ENCODE measurements at regions not wholly inside any gene's neighbourhood (a gene's known extent, or its start where the extent isn't known, plus 50 kb on each side); places are given as distances from the start of the nearest gene placed in this dataset.

GRCh38 chr12:95412482-95413311 is 61.3 kb upstream of the METAP2 start:
- H3K4me3 ChIP-seq (ENCODE audit: low read depth, low read length) = no peak overlapping the region
- TF ChIP-seq CTCF (IDR thresholded peaks at IDR 0.05; ENCODE audit: insufficient read depth, low read depth, low read length) = no peak
- no peaks in the 10 kb centered on the region for H3K36me3 ChIP-seq (ENCODE audit: control insufficient read depth, insufficient read depth, low read length)
- peak; percentile 99 for DNase-seq (ENCODE audit: low read depth)
- ChIA-PET CTCF (interaction anchor here (1.3 kb wide), 1 partner anchor 16 kb away, joined by 3 read pairs; no protein-coding TSS in a partner anchor), POLR2A (interaction anchor here (0.9 kb wide), 1 partner anchor 27 kb away, joined by 3 read pairs; no protein-coding TSS in a partner anchor)
- H3K27me3 ChIP-seq (ENCODE audit: control insufficient read depth, insufficient read depth, low read length) = peaks cover 4% of the 10 kb centered on the region; the same call in 1 of the 2 replicates

DNA sequence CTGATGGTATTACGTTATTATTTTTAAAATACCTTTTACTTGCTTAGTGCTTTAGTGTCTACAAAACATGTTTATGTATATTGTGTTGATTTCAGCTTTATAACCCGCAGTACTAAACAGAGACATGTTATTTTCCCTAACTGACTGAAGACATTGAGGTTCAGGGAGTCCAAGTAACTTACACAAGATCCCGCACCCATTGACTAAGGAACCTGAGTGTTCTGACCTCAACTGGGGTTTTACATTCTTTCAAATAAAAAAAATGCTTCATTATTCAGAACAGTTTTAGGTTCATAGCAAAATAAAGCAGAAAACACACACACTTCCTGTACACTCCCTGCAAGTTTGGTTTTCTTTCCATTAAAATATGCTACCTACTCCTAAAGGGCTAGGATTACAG is 60.4 kb upstream of the METAP2 start:
- POLR2A ChIA-PET = no interaction called here
- CTCF ChIA-PET = no interaction called here
- Histone ChIP-seq H3K36me3 (ENCODE audit: control insufficient read depth, insufficient read depth, low read length) (no peaks in the 10 kb centered on the region), H3K27me3 (ENCODE audit: control insufficient read depth, insufficient read depth, low read length) (no peaks in the 10 kb centered on the region), H3K4me3 (ENCODE audit: low read depth, low read length) (no peak overlapping the region)
- no peak for TF ChIP-seq CTCF (IDR thresholded peaks at IDR 0.05; ENCODE audit: insufficient read depth, low read depth, low read length)
- DNase-seq (ENCODE audit: low read depth) = peak; percentile 31

GRCh38 chr12:95415451-95415850 is 58.5 kb upstream of the METAP2 start:
- ChIA-PET POLR2A (no interaction called here), CTCF (no interaction called here)
- no peak for TF ChIP-seq CTCF (IDR thresholded peaks at IDR 0.05; ENCODE audit: insufficient read depth, low read depth, low read length)
- H3K27me3 ChIP-seq (ENCODE audit: control insufficient read depth, insufficient read depth, low read length) = no peaks in the 10 kb centered on the region
- no peak for DNase-seq (ENCODE audit: low read depth)
- H3K36me3 ChIP-seq (ENCODE audit: control insufficient read depth, insufficient read depth, low read length) = no peaks in the 10 kb centered on the region
- no peak overlapping the region for H3K4me3 ChIP-seq (ENCODE audit: low read depth, low read length)

DNA sequence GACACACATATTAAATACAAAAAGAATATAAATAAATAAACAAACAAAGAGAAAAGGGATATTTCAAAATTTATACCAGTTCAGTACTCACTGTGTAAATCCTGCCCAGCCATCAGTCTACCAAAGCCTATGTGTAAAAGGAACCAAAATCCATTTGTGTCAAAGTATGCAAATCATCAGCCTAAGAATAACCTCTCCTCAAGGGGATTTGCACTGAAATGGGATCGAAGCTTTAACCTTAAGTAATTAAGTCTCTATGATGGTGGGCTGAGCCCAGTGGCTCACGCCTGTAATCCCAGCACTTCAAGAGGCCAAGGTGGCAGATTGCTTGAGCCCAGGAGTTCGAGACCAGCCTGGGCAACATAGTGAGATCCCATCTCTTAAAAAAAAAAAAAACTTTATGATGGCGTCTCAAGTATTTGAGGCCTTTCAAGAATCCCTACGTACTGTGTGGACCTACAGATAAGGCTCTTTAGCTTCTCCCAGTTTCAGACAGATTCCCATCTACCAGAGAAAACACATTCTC is 57.8 kb upstream of the METAP2 start:
- POLR2A ChIA-PET = no interaction called here
- Histone ChIP-seq H3K27me3 (ENCODE audit: control insufficient read depth, insufficient read depth, low read length) (no peaks in the 10 kb centered on the region), H3K36me3 (ENCODE audit: control insufficient read depth, insufficient read depth, low read length) (no peaks in the 10 kb centered on the region), H3K4me3 (ENCODE audit: low read depth, low read length) (no peak overlapping the region)
- TF ChIP-seq CTCF (IDR thresholded peaks at IDR 0.05; ENCODE audit: insufficient read depth, low read depth, low read length) = no peak
- DNase-seq (ENCODE audit: low read depth) = no peak
- CTCF ChIA-PET = no interaction called here

DNA sequence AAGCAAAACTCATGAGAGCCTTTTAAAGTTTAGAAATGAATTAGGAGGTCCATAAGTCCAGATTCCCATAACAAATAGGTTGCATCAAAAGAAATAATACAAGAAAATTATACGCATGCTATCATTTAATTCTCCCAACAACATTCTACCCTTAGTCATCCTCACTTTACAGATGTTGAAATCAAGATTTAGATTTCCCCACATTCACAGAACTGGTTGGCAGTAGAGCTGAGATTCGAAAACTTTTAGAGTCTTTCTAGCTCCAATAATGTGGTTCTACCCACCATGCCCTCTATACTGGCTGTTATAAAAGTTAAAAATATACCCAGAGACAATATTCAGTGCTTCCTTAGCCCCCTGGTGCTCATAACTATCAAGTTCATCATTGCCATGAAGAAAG is 56.6 kb upstream of the METAP2 start:
- Histone ChIP-seq H3K36me3 (ENCODE audit: control insufficient read depth, insufficient read depth, low read length) (no peaks in the 10 kb centered on the region), H3K4me3 (ENCODE audit: low read depth, low read length) (no peak overlapping the region), H3K27me3 (ENCODE audit: control insufficient read depth, insufficient read depth, low read length) (no peaks in the 10 kb centered on the region)
- ChIA-PET CTCF (no interaction called here), POLR2A (interaction anchor here (0.7 kb wide), 1 partner anchor 1596 kb away, joined by 3 read pairs; no protein-coding TSS in a partner anchor)
- no peak for TF ChIP-seq CTCF (IDR thresholded peaks at IDR 0.05; ENCODE audit: insufficient read depth, low read depth, low read length)
- DNase-seq (ENCODE audit: low read depth) = no peak

All from BJ (cell line).